PFSK-1 (cell line): ENCODE measurements at regions not wholly inside any gene's neighbourhood (a gene's known extent, or its start where the extent isn't known, plus 50 kb on each side); places are given as distances from the start of the nearest gene placed in this dataset.

Experiments used
- REST ChIP-seq, 2 experiments: IDR thresholded peaks; 2 replicates each; pipeline versions ENCODE4 v1.6.1 to v1.8.0; 2011 to 2012; ENCODE audit warnings: low read depth in 2 of 2, low read length in 2 of 2, control low read depth in 1 of 2, inconsistent platforms in 1 of 2, mild to moderate bottlenecking in 1 of 2, moderate library complexity in 1 of 2; ENCODE audit not compliant: insufficient read depth in 1 of 2
- SIN3A ChIP-seq: IDR thresholded peaks from 2 replicates; pipeline ENCODE4 v1.6.1; 2012; ENCODE audit warnings: mild to moderate bottlenecking, low read length, moderate library complexity, borderline replicate concordance; ENCODE audit not compliant: insufficient read depth

- TF ChIP-seq REST (IDR thresholded peaks at IDR 0.05; ENCODE audit: insufficient read depth in 1 of 2, low read depth in 2 of 2, low read length in 2 of 2) = no peak
- TF ChIP-seq SIN3A = no peak
Measured at GRCh38 chr12:89231686-89232085, 120.6 kb downstream of the DUSP6 start.
